Lower leg skin (tissue), 3 donors: ENCODE measurements at regions not wholly inside any gene's neighbourhood (a gene's known extent, or its start where the extent isn't known, plus 50 kb on each side); places are given as distances from the start of the nearest gene placed in this dataset.

ENCODE experiments used
- POLR2A ChIP-seq, 2 donors: fragments of 450-650 bp; IDR thresholded peaks; one replicate each; pipeline ENCODE4 v1.6.1; 2016 to 2017; ENCODE audit warnings: antibody characterized with exemption in 2 of 2, mild to moderate bottlenecking in 1 of 2, moderate library complexity in 1 of 2
- TF ChIP-seq, protein P1 (sequence below), 3 donors: fragments of 450-650 bp; IDR thresholded peaks; one replicate each; pipeline ENCODE4 v1.5.1; 2016; ENCODE audit warnings: antibody characterized with exemption in 3 of 3, mild to moderate bottlenecking in 3 of 3, moderate library complexity in 2 of 3

- TF ChIP-seq, protein P1, sequence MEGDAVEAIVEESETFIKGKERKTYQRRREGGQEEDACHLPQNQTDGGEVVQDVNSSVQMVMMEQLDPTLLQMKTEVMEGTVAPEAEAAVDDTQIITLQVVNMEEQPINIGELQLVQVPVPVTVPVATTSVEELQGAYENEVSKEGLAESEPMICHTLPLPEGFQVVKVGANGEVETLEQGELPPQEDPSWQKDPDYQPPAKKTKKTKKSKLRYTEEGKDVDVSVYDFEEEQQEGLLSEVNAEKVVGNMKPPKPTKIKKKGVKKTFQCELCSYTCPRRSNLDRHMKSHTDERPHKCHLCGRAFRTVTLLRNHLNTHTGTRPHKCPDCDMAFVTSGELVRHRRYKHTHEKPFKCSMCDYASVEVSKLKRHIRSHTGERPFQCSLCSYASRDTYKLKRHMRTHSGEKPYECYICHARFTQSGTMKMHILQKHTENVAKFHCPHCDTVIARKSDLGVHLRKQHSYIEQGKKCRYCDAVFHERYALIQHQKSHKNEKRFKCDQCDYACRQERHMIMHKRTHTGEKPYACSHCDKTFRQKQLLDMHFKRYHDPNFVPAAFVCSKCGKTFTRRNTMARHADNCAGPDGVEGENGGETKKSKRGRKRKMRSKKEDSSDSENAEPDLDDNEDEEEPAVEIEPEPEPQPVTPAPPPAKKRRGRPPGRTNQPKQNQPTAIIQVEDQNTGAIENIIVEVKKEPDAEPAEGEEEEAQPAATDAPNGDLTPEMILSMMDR (IDR thresholded peaks at IDR 0.05): no peak
- TF ChIP-seq POLR2A (IDR thresholded peaks at IDR 0.05): no peak
Measured at GRCh38 chr6:154886016-154886415, 109.1 kb upstream of the TIAM2 start.
